NOMO-1 (cell line): ENCODE measurements at regions not wholly inside any gene's neighbourhood (a gene's known extent, or its start where the extent isn't known, plus 50 kb on each side); places are given as distances from the start of the nearest gene placed in this dataset.
"Not testable (repeated sequence)": the region's sequence is repeated elsewhere in the genome, so short reads cannot be mapped to it uniquely, and the experiment has no call there.

Experiments
- DNase-seq, 2 experiments: peaks; one replicate each; lab custom pipeline; 2025; ENCODE audit not compliant: unreplicated experiment in 2 of 2; lab: John Stamatoyannopoulos, UW

GRCh38 chr18:37861981-37862380 lies 296.4 kb upstream of the CELF4 start:
- no peak for DNase-seq

DNA sequence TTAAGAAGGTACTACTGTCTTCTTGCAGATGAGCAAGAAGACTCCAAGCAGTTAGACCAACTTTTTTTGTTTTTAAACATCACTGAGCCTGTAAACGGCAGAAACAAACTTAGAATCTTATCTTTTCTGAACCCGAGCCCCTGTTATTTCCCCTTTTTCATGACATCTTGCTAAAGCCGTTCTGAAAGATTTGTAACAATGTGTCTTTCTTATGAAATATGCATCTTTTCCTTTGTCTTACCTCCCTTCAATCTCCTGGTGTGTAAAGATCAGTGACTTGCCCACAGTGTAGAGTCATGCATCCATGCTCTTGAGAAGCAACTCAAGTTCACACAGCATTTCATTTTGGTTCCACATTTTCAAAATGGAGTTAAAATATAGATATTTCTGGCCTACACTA lies 288.8 kb upstream of the CELF4 start:
- DNase-seq, result no peak

DNA sequence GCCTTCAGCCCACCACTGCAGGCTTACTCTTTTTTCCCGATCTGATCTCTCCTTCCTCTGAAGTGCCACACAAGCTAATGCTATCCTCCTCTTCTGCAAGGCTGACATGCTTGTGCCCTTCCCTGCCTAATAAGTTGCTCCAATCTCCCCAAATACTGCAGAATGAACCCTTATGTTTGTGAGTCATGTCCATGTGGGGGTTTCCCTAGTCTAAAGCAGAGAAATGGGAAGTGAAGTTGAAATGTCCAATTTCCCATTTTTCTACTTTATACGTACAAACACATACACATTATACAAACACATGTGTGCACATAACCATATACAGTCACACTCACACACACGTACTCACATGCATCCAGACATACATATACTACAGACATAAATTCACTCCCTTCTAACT lies 288.1 kb upstream of the CELF4 start:
- no peak for DNase-seq

DNA sequence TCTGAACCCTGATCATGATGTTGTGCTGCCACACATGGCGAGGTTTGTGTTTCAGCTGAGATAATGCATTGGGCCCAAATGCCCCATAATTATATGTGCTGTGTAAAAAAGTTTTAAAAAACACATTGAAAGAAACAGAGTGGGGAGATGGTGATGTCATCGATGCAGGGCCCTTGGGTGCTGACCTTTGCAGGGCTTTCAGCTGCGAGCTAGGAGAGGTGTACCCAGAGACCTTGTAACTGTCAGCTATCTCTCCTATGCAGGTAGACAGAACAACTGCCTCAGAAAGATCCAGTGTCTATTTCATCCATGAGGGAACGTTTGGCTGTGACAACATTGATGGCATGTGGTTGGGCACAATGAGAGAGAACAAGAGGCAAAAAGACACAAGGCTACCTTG lies 286.9 kb upstream of the CELF4 start:
- no peak for DNase-seq

DNA sequence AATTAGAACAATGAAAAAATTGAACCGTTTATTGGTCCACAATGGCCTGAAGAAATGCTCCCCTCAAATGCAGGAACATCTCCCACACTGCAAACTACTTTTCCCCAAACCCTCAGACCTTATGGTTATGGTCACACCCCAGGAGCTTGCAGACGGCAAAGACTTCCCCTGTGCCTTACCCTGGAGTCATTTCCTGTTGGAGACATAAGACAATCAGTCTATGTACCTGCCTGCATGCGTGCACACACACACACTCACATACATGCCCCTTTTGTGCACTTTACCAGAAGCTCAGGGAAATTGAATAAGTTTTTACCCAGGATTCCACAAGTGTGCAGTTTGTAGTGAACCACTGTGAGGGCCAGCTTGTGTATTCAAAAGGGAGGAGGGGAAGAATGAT lies 281.9 kb upstream of the CELF4 start:
- DNase-seq, result no peak

DNA sequence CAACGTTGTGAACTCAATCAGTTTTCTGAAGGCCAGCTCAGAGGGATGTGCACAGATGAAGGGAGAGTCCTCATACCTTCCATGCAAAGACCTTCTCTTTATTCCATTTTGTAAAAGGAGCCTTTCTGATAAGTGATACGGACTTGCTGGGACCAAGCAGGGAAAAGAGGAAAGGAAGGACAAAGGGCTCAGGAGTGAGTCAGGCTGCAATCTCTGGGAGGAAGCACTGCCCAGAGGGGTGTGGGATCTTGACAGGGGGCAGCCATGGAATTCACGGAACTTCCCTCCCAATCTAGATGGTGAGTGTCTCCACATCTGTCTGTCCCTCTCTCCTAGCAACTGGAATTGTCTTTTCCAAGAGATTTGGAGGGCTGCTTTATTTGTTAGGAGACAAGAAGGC lies 281.4 kb upstream of the CELF4 start:
- no peak for DNase-seq

- DNase-seq, result no peak
Observed at GRCh38 chr18:37845498-37845897, 279.9 kb upstream of the CELF4 start.

DNA sequence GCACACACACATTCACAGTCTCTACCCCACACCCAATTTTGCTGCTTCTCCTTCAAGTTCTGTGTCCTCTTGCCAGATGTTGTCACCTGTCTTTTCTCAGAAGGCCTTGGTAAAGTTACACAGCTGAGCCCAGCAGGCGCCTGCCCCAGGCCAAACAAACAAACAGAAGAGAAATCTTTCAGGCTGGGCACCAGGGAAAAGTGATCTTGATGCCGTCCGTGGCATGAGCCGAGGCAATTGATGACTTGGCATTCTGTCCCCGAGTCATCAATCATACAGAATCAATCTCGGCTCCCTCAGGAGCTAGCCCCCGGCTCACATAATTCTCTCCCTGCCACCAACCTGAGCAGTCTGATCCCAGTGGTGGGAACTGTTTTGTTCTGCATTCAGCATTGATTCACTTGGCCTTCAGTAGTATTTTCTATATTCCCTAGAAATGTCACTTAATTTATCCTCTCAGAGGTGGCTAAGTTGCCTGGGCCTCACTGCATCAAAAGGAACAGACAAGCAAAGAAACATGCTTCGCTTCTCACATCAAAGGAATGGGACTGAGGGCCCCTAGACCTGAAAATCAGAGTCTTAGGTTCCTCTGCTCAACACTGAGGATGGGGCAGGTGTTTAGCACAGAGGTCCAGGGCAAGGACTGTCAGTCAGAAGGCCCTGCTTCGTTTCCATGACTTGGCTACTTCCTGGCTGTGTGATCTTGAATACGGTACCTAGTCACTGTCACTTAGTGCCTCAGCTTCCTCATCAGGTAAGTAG lies 278.8 kb upstream of the CELF4 start:
- no peak for DNase-seq

DNA sequence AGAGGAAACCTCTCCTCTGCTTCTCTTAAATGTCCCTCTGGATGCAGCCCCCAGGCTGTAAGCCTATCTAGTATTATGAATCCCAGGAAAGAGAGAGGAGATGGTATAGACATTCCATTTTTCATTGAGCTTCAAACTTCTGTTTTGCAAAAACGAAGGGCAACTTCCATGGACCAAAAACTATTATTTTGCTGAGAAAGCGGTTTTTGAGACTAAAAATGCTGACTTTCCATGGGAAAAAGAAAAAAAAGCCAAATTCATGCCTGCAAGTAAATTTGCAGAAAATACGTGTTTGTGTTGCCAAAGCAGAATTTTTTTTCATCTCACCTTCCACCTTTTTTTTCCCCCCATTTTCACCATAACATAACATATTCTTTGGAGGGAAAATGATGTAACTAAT lies 272.5 kb upstream of the CELF4 start:
- no peak for DNase-seq

GRCh38 chr18:37836071-37836970 lies 270.7 kb upstream of the CELF4 start:
- DNase-seq, result no peak

GRCh38 chr18:37832010-37832695 lies 266.6 kb upstream of the CELF4 start:
- DNase-seq, result not testable (repeated sequence)

- no peak for DNase-seq
Observed at GRCh38 chr18:37812961-37813360, 247.4 kb upstream of the CELF4 start.

DNA sequence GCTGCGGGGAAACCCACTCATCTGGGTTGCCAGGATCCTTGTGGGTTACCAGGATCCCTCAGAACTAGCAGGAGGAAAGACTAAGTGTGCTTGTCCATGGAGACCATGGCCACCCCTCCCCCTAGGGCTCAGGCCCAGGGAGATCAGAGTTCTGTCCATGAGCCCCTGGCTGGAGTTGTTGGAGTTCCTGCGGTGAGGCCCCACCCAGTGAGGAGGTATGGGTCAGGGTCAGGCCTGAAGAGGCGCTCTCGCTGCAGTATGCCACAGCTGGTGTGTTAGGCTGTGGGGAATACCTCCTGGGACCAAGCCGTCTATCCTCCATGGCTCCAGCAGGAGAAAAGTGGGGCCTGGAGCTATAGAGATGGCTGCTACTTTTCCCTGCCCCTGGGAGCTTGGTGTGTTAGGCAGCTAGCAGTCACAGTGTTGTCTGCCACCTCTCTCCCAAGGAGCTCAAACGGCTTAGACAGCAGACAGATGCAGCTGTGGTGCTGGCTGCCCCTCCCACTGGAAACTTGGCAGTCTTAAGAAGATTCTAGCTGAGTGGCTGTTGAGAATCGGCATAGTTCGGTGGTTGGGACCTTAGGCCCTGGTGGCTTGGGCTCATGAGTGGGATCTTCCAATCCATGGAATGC lies 240.3 kb upstream of the CELF4 start:
- DNase-seq, result no peak

DNA sequence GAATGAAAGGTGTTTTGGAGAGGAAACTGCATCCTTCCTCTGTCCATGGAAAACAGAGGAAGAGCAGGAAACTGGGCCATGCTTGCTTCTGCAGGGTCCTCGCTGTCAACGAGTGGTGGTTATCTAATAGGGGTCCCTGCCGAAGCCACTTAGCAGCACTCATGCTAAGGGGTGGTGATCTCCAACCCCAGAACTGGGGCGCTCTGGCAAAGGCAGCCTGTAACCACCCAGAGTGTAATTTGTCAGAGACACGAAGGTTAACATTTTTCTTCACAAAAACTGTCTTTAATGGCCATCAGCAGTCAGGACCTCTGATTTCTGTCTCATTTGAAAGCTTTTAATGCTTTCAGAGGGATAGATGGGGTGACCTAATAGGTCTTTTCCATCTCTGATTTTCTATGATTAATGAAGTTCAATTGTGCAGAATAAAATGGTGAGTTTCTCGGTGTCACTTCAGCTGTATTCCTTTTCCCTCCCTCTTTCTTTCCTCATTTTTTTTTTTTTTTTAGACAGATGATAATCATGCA lies 231.3 kb upstream of the CELF4 start:
- no peak for DNase-seq

- no peak for DNase-seq
Observed at GRCh38 chr18:37787452-37787851, 221.9 kb upstream of the CELF4 start.

DNA sequence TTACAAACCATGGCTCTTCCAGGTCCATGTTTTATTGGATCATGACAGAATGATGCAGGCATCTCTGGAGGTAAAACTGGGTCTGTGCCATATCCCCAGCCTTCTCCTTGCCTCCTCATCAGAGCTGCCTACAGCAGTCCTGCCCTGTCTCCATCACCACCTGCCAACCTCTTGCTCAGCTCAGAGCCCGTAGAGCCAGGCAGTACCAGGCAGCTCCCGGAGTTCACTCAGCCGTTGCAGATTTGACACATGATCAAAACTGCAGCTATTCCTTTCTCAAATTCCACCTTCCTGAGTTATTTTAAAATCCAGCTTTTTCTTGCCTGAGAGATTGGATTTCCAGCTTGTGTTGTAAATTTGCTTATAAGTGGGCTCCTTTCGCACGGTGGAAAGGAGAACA lies 218.2 kb upstream of the CELF4 start:
- no peak for DNase-seq

- no peak for DNase-seq
Observed at GRCh38 chr18:37779220-37779619, 213.6 kb upstream of the CELF4 start.

- peak; percentile 0 to 30 for DNase-seq
Observed at GRCh38 chr18:37778417-37779165, 213.0 kb upstream of the CELF4 start.

- no peak for DNase-seq
Observed at GRCh38 chr18:37769826-37770225, 204.2 kb upstream of the CELF4 start.
